Fibroblast of pulmonary artery (primary cell): ENCODE measurements at regions not wholly inside any gene's neighbourhood (a gene's known extent, or its start where the extent isn't known, plus 50 kb on each side); places are given as distances from the start of the nearest gene placed in this dataset.

Source experiments
- DNase-seq: peaks from one replicate; pipeline ENCODE4 v3.0.0-alpha.2; 2010; ENCODE audit warnings: low read depth
- H3K4me3 ChIP-seq: replicated peaks from 2 replicates; pipeline ENCODE4 v1.5.1; 2011; ENCODE audit warnings: low read depth, mild to moderate bottlenecking, control low read depth, low read length, moderate library complexity
- CTCF ChIP-seq: IDR thresholded peaks from 2 replicates; pipeline ENCODE4 v1.5.1; 2011; ENCODE audit warnings: mild to moderate bottlenecking, control low read depth, low read length, inconsistent platforms; ENCODE audit errors: missing control alignments

DNA sequence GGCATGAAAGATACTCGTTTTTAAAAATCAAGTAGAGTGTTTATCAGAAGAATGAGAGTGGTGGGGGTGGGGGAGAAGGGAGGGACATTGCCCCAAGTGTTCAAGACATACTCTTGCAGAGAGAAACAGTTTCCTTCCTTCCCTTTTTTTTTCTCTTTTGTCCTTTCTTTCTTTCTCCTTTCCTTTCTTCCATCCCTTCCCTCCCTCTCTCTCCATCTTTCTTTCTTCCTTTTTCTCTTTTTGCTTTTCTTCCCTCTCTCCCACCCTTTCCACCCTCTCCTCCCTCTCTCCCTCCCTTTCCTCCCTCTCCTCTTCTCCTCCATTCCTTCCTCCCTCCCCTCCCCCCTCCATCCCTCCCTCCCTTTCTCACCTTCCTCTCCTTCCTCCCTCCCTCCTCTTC is 478.3 kb upstream of the EDIL3 start:
- no peak for DNase-seq
- no peak overlapping the region for H3K4me3 ChIP-seq
- no peak for TF ChIP-seq CTCF

DNA sequence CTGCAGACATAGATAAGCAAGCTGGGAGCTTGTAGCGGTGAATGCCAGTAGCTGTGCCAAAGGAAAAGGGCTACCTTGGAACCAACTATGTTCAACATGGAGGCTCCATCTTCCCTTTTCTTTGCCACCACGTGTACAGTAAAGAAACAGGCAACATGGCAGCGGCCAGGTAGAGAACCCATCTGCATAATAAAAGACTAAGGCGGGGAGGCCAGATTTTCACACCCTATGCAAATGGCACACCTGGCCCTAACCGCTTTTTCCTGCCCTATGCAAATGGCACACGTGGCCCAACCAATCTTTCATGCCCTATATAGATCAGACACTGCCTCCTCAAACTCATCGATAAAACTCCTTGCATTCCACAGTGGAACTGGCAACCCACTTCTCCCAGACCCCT is 477.5 kb upstream of the EDIL3 start:
- no peak overlapping the region for H3K4me3 ChIP-seq
- DNase-seq, result no peak
- no peak for TF ChIP-seq CTCF

DNA sequence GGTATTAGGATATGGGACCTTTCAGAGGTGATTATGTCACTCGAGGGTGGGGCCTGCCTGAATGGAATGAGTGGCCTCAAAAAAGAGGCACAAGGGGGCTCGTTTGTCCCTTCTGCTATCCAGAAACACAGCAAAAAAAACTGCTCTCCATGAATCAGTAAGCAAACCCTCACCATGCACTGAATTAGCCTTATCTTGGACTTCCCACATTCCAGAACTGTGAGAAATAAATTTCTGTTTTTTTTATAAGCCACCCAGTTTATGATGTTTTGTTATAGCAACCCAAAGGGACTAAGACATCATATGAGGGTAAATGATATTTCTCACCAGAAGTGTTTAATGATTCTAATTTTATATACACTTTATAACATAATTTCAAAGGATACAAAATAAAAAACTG is 476.6 kb upstream of the EDIL3 start:
- TF ChIP-seq CTCF, result no peak
- H3K4me3 ChIP-seq, result no peak overlapping the region
- peak; percentile 1 for DNase-seq

GRCh38 chr5:84859056-84859455 is 474.4 kb upstream of the EDIL3 start:
- DNase-seq, result no peak
- H3K4me3 ChIP-seq, result no peak overlapping the region
- TF ChIP-seq CTCF, result no peak

DNA sequence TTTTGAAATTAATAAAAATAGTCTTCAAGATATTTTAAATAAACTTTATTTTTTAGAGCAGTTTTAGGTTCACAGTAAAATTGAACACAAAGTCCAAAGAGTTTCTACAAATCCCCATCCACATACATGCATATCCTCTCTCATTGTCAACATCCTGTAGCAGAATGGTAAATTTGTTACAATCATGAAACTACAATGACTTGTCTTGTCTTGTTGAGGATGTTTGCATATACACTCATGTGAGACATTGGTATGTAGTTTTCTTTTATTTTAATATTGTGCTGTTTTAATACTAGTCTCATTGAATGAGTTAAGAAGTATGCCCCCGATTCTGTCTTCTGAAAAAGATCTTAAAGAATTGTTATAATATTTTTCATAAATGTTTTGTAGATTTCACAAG is 447.0 kb upstream of the EDIL3 start:
- no peak for TF ChIP-seq CTCF
- H3K4me3 ChIP-seq, result no peak overlapping the region
- DNase-seq, result no peak

- no peak overlapping the region for H3K4me3 ChIP-seq
- no peak for TF ChIP-seq CTCF
- no peak for DNase-seq
Measured at GRCh38 chr5:84830265-84830664, 445.6 kb upstream of the EDIL3 start.

GRCh38 chr5:84825606-84826005 is 440.9 kb upstream of the EDIL3 start:
- no peak for TF ChIP-seq CTCF
- peak; percentile 1 for DNase-seq
- H3K4me3 ChIP-seq, result no peak overlapping the region
